ENCODE measurements at regions not wholly inside any gene's neighbourhood (a gene's known extent, or its start where the extent isn't known, plus 50 kb on each side); places are given as distances from the start of the nearest gene placed in this dataset.

- TF ChIP-seq POLR2AphosphoS5 (IDR thresholded peaks at IDR 0.05; ENCODE audit: low read depth): no peak
- TF ChIP-seq EZH2phosphoT487 (IDR thresholded peaks at IDR 0.05; ENCODE audit: unreplicated experiment): no peak
- TF ChIP-seq CTCF (conservative IDR thresholded peaks at IDR 0.05; ENCODE audit: low read depth in 2 of 2): no peak
- TF ChIP-seq EZH2 (IDR thresholded peaks at IDR 0.05; ENCODE audit: low read depth, unreplicated experiment): no peak
- TF ChIP-seq STAT1 (IDR thresholded peaks at IDR 0.05; ENCODE audit: unreplicated experiment): no peak
- TF ChIP-seq ZNF331 (CRISPR knock-in tag; IDR thresholded peaks at IDR 0.05; ENCODE audit: low read depth): no peak
- TF ChIP-seq, protein P1, sequence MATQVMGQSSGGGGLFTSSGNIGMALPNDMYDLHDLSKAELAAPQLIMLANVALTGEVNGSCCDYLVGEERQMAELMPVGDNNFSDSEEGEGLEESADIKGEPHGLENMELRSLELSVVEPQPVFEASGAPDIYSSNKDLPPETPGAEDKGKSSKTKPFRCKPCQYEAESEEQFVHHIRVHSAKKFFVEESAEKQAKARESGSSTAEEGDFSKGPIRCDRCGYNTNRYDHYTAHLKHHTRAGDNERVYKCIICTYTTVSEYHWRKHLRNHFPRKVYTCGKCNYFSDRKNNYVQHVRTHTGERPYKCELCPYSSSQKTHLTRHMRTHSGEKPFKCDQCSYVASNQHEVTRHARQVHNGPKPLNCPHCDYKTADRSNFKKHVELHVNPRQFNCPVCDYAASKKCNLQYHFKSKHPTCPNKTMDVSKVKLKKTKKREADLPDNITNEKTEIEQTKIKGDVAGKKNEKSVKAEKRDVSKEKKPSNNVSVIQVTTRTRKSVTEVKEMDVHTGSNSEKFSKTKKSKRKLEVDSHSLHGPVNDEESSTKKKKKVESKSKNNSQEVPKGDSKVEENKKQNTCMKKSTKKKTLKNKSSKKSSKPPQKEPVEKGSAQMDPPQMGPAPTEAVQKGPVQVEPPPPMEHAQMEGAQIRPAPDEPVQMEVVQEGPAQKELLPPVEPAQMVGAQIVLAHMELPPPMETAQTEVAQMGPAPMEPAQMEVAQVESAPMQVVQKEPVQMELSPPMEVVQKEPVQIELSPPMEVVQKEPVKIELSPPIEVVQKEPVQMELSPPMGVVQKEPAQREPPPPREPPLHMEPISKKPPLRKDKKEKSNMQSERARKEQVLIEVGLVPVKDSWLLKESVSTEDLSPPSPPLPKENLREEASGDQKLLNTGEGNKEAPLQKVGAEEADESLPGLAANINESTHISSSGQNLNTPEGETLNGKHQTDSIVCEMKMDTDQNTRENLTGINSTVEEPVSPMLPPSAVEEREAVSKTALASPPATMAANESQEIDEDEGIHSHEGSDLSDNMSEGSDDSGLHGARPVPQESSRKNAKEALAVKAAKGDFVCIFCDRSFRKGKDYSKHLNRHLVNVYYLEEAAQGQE (IDR thresholded peaks at IDR 0.05; ENCODE audit: unreplicated experiment): no peak
Observed at GRCh38 chr13:40259899-40260298, 406.5 kb downstream of the FOXO1 start.

All from GM23338 (cell line).